ENCODE measurements at regions not wholly inside any gene's neighbourhood (a gene's known extent, or its start where the extent isn't known, plus 50 kb on each side); places are given as distances from the start of the nearest gene placed in this dataset.

- no peak for TF ChIP-seq CTCF (IDR thresholded peaks at IDR 0.05; ENCODE audit: poor library complexity)
- TF ChIP-seq EZH2 (IDR thresholded peaks at IDR 0.05; ENCODE audit: borderline replicate concordance): no peak
- TF ChIP-seq EZH2phosphoT487 (IDR thresholded peaks at IDR 0.05; ENCODE audit: low read depth, severe bottlenecking, unreplicated experiment): no peak
These were observed 1190.5 kb upstream of the SLC10A2 start for GRCh38 chr13:104256701-104257100.

Measured in hepatocyte (in vitro differentiated cells).